Embryonic facial prominence (tissue), 1 donor: ENCODE measurements at regions not wholly inside any gene's neighbourhood (a gene's known extent, or its start where the extent isn't known, plus 50 kb on each side); places are given as distances from the start of the nearest gene placed in this dataset.

ENCODE experiments used
- DNase-seq: peaks from one replicate; pipeline ENCODE4 v3.0.0-alpha.2; 2016; ENCODE audit errors: extremely low spot score

DNA sequence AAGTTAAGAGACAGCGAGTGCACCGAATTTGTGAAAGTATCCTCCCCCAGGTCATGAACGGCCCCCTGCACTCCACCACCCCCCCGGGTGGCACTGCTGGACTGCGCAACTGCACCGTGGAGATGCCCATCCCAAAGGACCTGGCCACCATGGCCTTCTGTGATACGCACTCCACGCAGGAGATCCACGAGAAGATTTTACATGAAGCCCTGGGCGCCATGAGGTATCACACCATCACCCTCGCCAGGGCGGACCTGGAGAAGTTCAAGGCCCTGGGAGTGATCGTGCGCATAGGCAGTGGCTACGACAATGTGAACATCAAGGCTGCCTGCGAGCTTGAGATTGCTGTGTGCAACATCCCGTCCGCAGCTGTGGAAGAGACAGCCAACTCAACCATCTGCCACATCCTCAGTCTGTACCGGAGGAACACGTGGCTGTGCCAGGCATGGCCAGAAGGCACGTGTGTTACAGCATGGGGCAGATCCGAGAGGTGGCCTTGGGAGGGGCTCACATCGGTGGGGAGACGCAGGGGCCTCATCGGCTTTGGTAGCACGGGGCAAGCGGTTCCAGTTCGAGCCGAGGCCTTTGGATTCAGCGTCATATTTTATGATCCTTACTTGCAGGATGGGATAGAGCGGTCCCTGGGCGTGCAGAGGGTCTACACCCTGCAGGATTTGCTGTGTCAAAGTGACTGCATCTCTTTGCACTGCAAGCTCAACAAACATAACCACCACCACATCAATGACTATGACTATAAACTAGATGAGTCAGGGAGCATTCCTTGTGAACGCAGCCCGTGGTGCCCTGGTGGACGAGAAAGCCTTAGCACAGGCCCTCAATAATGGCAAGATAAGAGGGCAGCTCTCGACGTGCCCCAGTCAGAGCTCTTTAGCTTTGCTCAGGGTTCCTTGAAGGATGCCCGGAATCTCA is 290.8 kb upstream of the MC4R start:
- no peak for DNase-seq

DNA sequence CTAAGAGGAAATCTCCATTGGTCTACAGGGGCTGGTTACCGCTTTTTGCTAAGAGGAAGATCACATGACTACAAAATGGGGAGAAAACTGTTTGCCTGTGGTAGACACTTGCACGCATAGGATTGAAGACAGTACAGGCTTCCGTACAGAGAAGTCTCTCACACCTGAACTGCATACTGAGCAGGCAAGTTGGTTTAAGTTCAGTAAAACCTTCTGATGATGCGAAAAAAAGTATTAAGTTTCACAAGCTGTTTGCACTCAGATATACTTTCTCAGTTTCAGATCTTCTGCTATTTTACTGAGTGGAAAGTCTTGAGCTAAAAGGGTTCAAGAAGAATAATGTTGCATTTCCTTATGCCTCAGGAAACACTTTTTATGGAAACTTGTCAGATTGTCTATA is 292.2 kb upstream of the MC4R start:
- no peak for DNase-seq

DNA sequence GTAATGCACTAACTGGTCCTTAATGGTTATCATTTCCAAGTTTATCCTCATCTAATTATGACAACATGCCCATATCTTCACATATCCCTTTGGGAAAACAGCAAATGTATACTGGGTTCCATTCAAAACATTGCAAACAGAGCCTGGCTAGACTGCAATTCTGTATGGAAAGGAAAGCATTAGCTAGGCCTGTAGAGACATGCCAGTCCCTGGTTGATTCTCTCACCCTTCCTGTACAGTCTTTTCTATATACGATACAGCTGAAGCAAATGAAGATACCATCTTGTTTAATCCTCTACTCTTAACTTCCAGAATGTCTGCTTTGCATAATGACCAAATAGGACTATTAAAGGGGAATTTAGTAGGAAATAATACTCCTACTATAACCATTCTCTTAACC is 294.4 kb upstream of the MC4R start:
- DNase-seq: no peak

DNA sequence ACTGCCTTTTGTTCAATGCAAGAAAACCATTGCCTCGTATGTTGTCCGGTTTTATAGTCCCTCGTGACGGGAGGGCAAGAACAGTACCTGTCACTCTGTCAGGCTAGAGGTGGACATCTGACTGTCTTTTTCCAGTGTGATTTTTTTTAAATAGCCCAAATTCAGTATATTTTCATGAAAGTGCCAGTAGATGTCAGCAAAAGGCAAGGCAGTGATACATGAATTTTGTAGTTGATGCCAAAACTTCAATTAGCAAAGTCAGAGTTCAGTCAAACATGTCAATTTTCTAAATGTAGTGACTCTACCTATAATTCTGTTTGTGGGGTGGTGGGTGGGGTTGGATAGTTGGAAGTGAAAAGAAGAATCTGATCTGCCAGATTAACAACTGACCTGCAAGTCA is 296.0 kb upstream of the MC4R start:
- DNase-seq: no peak

DNA sequence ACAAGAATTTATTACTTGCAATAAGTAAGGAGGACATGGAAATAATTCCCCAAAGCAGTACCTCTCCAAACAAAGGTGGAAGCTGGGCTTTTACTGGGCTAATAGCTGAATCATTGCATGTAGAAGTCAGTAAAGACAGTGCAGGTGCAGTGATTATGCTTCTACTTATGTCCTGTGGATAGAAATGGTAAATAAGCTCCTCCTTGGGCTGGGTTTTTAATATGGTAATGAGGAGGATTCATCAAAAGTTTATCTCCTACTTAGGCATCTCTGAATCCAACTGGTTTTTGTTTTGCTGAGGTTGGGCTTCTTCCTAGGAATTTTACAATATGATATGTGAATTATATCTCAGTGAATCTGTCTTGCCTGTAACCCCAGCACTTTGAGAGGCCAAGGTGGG is 297.4 kb upstream of the MC4R start:
- no peak for DNase-seq

DNA sequence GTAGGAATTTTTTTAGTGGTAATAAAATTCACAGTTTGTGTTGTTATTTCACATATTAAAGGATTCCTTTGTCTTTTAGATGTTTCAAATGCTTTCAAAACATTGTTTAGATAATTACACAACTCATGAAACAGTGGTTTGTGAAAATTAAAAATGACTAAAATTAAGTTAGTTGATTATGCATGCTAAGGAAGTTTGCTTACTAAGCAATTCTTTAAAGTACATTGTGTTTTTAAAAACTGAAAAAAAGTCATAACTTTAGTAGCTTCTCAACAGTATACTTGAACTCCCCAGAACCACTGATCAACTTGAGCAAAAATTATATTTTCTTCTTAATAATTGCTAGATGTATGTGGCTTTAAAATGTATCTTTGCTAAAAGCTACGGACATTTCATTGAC is 298.4 kb upstream of the MC4R start:
- DNase-seq: no peak

DNA sequence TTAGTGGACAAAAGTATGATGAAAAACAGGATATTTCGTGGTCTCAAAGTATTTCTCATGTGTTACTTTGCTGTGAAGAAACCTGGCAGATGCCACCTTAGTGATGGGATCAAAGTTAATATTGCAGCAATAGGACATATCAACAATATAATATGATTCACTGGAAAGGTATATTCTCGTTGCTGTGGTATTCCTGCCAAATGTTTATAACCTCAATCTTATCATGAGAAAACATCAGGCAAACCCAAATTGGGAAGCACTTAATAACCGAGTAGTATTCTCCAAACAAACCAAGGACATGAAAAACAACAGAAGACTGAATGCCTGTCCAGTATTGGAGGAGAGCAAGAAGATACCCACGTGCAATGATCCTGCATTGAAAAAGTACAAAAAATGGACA is 302.6 kb upstream of the MC4R start:
- DNase-seq: no peak

DNA sequence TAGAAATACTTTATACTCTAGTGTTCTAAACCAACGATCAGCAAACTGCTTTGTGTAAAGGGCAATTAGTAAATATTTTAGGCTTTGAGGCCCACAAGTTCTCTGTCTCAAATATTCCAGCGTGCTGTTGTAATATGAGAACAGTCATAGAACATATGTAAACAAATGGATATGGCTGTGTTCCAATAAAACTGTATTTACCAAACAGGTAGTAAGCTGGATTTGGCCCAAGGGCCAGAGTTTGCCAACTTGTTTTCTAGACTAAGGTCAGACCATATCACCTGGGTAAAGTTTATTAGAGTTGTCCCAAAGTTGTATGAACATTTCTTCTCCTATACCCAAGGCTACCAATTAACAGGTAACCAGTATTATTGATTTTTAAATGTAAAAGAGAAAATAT is 303.2 kb upstream of the MC4R start:
- no peak for DNase-seq

DNA sequence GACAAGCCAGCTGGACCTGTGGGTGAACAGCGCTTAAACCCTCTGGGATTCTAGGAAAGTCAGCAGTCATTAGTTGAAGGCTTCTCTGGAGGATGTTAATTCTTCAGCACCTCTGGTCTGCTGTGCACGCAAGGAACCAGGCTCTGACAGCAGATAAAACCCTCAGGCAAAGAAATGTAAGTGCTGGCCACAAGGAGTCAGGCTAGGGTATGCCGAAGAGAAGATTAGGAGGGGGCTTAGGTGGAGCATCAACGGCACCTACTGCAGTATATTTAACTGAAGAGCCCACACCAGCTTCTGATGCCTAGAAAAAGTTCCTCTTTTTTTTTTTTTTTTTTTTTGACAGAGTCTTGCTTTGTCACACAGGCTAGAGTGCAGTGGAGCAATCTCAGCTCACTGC is 304.2 kb upstream of the MC4R start:
- no peak for DNase-seq

DNA sequence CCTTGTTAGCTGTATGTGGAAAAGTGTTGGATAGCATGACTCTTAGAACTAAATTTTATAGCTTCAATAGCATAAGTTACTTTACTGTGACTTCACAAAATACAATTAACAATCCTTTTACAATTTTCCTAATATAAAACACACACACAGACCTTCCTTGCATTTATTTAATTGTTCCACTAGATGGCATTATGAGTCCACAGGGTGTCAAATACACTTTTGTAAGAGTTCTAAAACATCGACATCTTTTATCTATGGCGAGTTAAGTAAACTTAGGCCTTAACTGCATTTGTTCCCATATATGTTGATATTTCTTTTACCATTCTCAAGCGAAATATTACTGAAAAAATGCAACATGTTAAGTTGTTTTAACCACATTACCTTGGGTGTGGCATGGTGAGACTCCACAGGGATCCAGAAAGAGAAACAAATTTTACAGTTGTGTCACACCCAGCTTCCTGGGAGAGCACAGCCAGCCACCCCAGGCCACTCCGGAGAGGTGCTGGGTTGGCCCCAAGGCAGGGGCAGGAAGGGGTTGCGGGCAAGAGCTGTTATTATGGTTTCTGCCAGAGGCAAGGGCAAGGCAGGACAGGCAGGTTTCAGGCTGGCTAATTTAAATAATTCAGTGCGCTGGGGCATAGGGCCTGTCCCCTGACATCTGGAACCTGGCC is 312.4 kb upstream of the MC4R start:
- peak; percentile 16 for DNase-seq

DNA sequence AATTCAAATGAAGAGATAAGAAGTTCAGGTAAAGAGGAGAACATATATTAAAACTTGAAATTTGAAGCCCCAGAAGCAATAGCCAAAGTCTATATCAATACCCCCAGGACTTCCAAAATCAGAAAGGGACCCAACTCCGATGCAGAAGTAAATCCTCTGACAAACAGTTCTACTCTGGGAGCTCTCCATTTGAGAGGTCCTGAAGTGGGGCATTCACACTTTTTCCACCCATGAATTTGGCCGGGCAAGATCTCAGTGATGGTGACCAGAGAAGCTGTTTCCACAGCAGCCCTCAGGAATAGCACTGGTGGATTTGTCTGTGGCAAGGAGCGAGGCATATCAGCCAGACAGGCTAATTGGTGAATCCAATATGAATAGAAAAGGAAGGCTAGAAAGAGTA is 313.6 kb upstream of the MC4R start:
- DNase-seq: no peak

DNA sequence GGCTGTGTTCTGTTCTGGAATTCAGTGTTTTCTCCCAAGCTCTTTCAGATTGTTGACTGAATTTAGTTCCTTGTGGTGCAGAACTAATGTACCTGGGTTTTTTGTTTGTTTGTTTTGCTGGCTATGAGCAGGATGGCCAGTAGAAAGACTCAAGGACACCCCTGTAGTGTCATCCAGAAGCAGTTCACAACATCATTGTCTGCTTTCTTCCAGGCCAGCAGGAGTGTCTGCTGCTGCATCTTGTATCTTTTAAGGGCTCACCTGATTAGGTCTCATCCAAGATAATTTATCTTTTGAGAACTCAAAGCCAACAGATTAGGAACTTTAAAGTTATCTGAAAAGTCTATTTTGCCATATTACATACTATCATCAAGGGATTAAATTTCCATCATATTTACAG is 318.5 kb upstream of the MC4R start:
- no peak for DNase-seq

DNA sequence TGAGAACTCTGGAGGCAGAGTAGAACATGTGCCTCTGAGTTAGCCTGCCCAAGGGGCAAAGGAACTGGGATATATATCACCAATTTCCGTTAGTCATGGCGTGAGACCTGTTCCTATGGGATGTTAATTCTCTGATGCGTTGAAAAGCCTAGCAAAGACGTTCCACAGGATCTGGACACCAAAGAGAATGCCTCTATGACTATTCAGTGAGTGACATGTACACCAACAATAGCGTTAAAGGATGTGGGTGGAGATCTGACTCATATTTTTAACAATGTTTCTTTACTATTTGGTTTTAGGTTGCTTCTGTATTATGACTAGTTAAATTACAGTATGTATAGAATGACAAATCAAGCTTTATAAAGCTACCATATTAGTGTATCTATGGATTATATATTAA is 320.9 kb upstream of the MC4R start:
- no peak for DNase-seq

DNA sequence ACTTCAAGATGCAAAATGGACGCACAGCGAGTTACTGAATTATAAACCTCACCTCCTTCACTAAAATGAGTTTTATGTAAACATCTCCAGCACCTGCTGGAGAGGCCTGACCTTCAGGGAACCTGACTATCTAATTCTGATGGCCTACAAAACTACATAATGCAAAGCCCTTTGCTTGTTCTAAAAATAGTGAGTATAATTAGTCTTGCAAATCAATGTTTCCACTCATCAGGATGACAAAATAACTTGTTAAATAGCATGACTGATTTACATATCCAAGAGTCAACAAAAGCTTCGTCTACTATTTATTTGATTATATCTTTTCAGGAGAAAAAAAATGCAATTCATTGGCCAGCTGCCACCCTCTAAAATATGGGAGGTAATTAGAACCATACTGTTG is 326.3 kb upstream of the MC4R start:
- DNase-seq: peak; percentile 7

DNA sequence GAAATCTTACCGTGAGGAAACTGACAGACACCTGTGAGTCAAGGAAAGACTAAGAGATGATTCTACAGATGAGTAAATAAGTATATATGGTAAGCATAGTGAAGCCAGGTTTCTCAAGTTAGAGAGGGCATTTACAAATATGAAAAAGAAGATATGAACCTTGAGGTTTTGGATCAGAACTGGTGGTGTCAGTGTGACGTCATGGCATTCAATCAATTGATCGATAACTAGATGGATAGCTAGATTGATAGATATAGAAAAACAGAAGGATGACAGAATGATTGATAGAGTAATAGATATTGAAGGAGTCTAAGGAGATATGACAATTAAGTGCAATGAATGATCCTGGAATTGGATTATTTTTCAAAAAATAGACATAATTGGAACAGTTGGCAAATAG is 350.2 kb upstream of the MC4R start:
- no peak for DNase-seq

DNA sequence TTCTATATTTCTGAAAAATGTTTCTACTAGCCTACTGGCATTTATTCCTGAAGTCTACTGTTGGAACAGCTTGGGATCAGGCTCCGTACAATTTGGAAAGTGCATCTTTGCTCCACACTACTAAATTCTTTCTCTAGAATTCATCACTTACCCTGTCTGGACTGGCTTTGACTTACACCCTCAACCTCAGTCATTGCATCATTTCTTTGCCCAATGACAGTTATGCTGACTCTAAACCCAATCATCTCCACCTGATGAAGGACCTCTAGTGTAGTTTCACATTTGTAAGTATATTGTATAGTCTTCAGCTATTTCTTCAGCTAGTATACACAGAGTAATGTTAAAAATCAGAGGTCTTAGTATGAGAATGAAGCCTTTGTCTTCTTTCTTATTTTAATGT is 359.6 kb upstream of the MC4R start:
- no peak for DNase-seq

DNA sequence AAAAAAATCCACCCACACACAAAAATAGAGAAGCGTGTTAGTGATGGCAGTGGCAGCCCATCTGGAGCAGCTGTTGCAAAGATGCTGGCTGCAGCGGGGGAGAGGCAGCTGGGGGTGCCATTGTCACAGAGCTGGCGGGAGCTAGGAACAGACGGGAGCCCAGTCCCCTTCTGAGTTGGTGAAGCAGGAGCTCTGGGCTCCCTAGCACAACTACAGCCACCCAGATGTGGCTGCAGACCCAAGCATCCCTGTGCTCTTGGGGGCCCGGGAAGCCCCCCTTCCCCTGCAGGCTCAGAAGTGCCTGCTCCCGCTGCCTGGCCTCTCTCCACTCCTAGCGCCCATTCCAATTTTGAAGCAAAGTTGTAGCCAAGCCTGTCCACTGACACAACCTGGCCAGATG is 366.6 kb upstream of the MC4R start:
- DNase-seq: no peak

DNA sequence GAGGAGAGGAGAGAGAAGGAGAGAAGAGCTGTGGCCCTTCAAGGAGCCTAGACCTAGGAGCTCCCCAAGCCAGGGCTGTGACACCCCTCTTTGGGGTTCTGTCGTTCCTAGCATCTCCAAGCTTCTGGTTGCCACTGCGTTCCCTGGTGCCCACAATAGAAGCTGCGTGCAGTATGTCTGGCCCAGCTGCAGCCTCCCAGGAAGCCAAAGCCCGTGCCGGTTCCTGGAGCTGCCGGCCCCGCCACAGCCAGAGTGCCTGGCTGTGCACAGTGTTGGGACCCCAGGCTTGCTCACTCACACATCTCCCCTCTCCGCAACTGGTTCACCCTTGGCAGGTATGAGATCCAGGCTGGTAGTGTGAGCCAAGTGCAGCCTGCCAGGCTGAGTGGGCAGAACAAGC is 367.7 kb upstream of the MC4R start:
- no peak for DNase-seq

DNA sequence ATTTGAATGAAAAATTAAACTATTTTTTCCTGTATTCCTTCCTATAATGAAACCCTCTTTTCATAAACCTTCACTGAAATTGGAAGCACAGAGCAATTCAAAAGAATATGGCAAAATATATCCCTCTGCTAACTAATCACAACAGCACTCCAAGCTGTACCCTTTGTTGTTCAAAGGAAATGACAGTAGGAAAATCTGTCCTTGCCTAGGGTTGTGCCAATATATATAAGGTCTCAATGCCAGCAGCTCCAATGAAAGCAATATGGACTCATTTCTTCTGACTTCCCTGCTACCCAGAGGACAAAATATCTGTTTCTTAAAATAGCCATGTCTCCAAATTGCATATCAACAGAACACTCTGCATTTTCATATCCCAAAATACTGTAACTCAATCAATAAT is 373.9 kb upstream of the MC4R start:
- no peak for DNase-seq

DNA sequence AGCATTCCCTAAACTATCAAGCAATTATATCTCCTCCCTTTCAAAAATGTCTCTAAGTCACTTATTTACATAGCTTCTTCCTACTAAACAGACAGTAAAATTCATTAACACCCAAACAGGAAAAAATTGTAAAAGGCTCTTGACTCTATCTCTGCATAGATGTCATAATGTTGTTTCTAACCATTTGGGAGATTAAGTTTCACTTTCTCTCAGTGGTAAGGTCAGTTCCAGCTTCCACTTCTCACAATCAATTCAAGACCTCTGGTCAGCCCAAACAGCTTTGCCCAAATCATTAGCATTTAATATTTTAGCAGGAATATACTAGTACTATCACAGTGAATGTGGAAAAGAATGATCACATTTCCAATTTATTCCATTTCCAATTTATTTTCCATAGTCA is 374.3 kb upstream of the MC4R start:
- no peak for DNase-seq

DNA sequence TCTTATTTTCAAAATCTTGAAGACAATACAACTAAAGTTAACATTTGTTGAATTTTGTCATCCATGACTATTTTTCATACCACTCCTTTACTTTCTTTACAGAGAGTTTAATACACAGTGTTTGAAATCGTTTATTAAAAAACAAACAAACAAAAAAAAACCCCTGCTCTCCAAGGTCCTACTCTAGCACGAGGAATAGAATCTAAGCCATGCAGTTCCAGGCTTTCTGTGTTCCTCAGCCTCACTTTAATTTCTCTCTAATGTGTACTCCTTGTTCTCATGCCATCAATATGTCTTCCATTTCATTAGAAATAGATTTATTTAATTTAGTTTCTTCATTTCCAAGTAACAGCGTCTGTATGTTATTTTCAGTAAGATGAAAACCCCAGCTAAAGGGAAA is 381.2 kb upstream of the MC4R start:
- DNase-seq: no peak

DNA sequence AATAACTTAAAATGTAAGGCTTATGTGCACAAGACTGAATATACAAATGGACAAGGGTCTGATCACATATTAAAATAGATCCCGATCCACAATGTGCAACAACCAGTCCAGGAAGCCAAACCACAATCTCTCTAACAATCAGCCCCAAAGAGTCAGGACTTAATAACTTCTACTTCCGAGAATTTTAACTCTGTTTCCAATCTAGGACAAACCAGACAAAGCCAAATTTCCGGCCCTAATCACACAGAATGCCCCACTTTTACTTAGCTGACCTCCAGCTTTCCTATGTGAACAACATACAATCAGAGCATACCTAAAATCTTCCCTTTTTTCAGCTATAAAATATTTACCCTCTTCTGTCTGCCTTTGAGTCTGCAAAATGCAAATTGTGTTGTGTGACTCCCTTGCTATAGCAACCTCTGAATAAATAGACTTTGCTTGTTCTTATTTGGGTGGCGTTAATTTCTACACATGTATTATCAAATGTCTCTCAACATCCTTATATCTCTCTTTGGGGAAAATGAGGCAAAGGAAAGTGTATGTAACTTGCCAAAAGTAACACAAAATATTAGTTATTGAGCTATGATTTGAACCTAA is 381.9 kb upstream of the MC4R start:
- no peak for DNase-seq

DNA sequence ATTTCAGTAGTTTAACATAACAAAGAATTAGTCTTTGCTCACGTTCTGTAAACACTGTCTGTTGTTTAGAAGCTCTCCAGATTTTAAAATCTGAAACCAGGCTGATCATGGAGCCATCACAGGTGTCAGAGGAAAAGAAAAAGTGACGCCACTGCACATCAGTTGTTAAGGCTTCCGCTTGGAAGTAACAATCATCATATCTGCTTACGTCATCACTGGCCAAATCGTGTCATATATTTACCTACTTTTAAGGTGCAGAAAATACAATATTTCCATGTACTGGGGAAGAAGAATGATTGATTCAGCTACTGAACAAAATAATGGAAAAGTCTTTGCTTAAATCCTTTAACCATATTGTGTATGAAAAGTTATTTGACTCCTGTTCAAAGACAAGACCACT is 382.6 kb upstream of the MC4R start:
- DNase-seq: no peak
